ENCODE measurements at regions not wholly inside any gene's neighbourhood (a gene's known extent, or its start where the extent isn't known, plus 50 kb on each side); places are given as distances from the start of the nearest gene placed in this dataset.

DNA sequence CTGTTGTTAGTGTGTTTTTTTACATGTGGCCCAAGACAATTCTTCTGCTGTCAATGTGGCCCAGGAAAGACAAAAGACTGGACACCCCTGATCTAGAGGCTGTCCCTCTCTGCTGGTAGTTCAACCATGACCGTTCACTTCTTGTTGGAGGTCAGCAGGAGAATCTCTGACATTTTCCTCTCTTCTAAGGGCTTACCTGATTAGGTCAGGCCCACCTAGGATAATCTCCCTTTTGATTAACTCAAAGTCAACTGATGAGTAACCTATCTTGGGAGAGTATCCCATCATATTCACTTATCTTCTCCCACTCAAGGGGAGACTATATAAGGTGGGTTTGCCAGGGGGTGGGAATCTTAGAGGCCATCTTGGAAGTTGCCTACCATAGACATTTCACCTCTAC, 135.2 kb downstream of the BUB3 start:
- FAIRE-seq (no peak), DNase-seq (ENCODE audit: extremely low read depth in 1 of 4, low spot score in 3 of 4) (no peak), ATAC-seq (no peak)
- Histone ChIP-seq H3K79me2 (ENCODE audit: control insufficient read depth, insufficient read depth, low read length) (no peaks in the 10 kb centered on the region), H3K9me1 (ENCODE audit: control insufficient read depth, insufficient read depth, low read length) (no peaks in the 10 kb centered on the region), H2AFZ (ENCODE audit: low read depth, low read length) (no peak overlapping the region), H3K4me2 (ENCODE audit: insufficient read depth, low read length) (no peak overlapping the region), H3K27me3 (ENCODE audit: control insufficient read depth in 2 of 2, insufficient read depth in 2 of 2, low read length in 2 of 2) (no peaks in the 10 kb centered on the region; a peak in 1 of 5 replicates), H3K36me3 (ENCODE audit: control insufficient read depth, insufficient read depth, low read length) (no peaks in the 10 kb centered on the region), H3K9ac (ENCODE audit: insufficient read depth in 1 of 2, low read depth in 2 of 2, low read length in 2 of 2) (no peak overlapping the region), H3K27ac (ENCODE audit: extremely low read depth, low read depth, low read length) (no peak overlapping the region), H3K4me3 (no peak overlapping the region), H3K4me1 (replicated peaks in 1 of 2; ENCODE audit: control insufficient read depth in 2 of 2, insufficient read depth in 2 of 2, low read length in 2 of 2) (no peaks in the 10 kb centered on the region), H3K9me3 (replicated peaks; ENCODE audit: control insufficient read depth, insufficient read depth, low read depth, low read length) (no peaks in the 10 kb centered on the region), H4K20me1 (replicated peaks; ENCODE audit: control insufficient read depth, insufficient read depth, low read length) (no peaks in the 10 kb centered on the region)
- BruUV-seq (replicated peaks): no TSS peak
- in situ Hi-C loops (cut with MboI): no loop called here
- CTCF ChIA-PET (ENCODE audit: low intra/inter-chr PET ratio): no interaction called here
- POLR2A ChIA-PET: no interaction called here
- intact Hi-C loops (cut with micrococcal nuclease): no loop called here
- WGBS (ENCODE audit: insufficient coverage, low coverage, missing lambda C conversion rate): 0% methylated on average over 1 of the region's 1 CpG
- TF ChIP-seq ZNF134 (CRISPR knock-in tag; conservative IDR thresholded peaks at IDR 0.05): peak; percentile 77
- TF ChIP-seq, protein P1, sequence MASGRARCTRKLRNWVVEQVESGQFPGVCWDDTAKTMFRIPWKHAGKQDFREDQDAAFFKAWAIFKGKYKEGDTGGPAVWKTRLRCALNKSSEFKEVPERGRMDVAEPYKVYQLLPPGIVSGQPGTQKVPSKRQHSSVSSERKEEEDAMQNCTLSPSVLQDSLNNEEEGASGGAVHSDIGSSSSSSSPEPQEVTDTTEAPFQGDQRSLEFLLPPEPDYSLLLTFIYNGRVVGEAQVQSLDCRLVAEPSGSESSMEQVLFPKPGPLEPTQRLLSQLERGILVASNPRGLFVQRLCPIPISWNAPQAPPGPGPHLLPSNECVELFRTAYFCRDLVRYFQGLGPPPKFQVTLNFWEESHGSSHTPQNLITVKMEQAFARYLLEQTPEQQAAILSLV (tag; IDR thresholded peaks at IDR 0.05): no peak

DNA sequence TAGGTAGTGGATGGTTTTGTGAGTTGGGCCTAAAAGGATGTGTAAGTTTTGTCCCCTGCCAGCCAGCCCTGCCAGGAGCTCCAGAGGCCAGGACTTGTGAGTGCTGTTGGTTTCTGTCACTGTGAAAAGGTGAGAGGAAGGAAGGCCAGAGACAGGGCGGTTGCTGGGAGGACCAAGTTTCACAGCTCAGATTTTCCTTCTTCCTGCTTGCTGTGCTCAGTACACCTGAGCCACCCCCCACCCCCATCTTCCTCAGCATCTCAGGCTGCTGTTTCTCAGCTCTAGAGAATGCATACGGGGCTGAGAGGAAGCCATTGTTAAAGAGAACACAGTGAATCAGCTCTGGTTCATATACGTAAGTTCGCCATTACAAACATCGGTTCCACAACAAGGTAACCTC, 139.9 kb downstream of the BUB3 start:
- BruUV-seq (replicated peaks): no TSS peak
- CTCF ChIA-PET (ENCODE audit: low intra/inter-chr PET ratio): no interaction called here
- POLR2A ChIA-PET: interaction anchor here (0.6 kb wide), 2 partner anchors 28 to 207 kb away, joined by 3 to 4 read pairs; no protein-coding TSS in a partner anchor

More for the DNA sequence above, 139.9 kb downstream of the BUB3 start:
- DNase-seq (ENCODE audit: extremely low read depth in 1 of 4, low spot score in 3 of 4): no peak
- Histone ChIP-seq H4K20me1 (replicated peaks; ENCODE audit: control insufficient read depth, insufficient read depth, low read length) (no peaks in the 10 kb centered on the region), H3K27ac (ENCODE audit: extremely low read depth, low read depth, low read length) (no peak overlapping the region), H3K27me3 (ENCODE audit: control insufficient read depth in 2 of 2, insufficient read depth in 2 of 2, low read length in 2 of 2) (no peaks in the 10 kb centered on the region), H3K4me3 (no peak overlapping the region), H3K9ac (ENCODE audit: insufficient read depth in 1 of 2, low read depth in 2 of 2, low read length in 2 of 2) (no peak overlapping the region), H3K4me2 (ENCODE audit: insufficient read depth, low read length) (no peak overlapping the region), H3K4me1 (replicated peaks in 1 of 2; ENCODE audit: control insufficient read depth in 2 of 2, insufficient read depth in 2 of 2, low read length in 2 of 2) (no peaks in the 10 kb centered on the region), H2AFZ (ENCODE audit: low read depth, low read length) (no peak overlapping the region), H3K9me3 (replicated peaks; ENCODE audit: control insufficient read depth, insufficient read depth, low read depth, low read length) (no peaks in the 10 kb centered on the region), H3K9me1 (ENCODE audit: control insufficient read depth, insufficient read depth, low read length) (no peaks in the 10 kb centered on the region), H3K36me3 (ENCODE audit: control insufficient read depth, insufficient read depth, low read length) (no peaks in the 10 kb centered on the region), H3K79me2 (ENCODE audit: control insufficient read depth, insufficient read depth, low read length) (no peaks in the 10 kb centered on the region)
- TF ChIP-seq CCNT2 (IDR thresholded peaks at IDR 0.05; ENCODE audit: borderline replicate concordance, extremely low read depth, insufficient read length, low read depth, low read length): no peak
- TF ChIP-seq, protein P2, sequence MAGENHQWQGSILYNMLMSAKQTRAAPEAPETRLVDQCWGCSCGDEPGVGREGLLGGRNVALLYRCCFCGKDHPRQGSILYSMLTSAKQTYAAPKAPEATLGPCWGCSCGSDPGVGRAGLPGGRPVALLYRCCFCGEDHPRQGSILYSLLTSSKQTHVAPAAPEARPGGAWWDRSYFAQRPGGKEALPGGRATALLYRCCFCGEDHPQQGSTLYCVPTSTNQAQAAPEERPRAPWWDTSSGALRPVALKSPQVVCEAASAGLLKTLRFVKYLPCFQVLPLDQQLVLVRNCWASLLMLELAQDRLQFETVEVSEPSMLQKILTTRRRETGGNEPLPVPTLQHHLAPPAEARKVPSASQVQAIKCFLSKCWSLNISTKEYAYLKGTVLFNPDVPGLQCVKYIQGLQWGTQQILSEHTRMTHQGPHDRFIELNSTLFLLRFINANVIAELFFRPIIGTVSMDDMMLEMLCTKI (IDR thresholded peaks at IDR 0.05; ENCODE audit: partially characterized antibody): no peak
- no peak for TF ChIP-seq XRCC5 (IDR thresholded peaks at IDR 0.05; ENCODE audit: low read depth, low read length)
- TF ChIP-seq COPS2 (conservative IDR thresholded peaks at IDR 0.05): no peak
- TF ChIP-seq POLR2AphosphoS5 (IDR thresholded peaks at IDR 0.05; ENCODE audit: control insufficient read depth, insufficient read depth, low read depth, low read length): no peak
- TF ChIP-seq ZNF121 (CRISPR knock-in tag; conservative IDR thresholded peaks at IDR 0.05): no peak
- TF ChIP-seq MEF2A (IDR thresholded peaks at IDR 0.05; ENCODE audit: control insufficient read depth, low read depth, low read length): no peak
- TF ChIP-seq RBM14 (IDR thresholded peaks at IDR 0.05; ENCODE audit: borderline replicate concordance, insufficient read depth, low read depth, low read length): no peak
- no peak for TF ChIP-seq SAP30 (IDR thresholded peaks at IDR 0.05; ENCODE audit: borderline replicate concordance, insufficient read depth, low read depth, low read length, poor library complexity, severe bottlenecking)
- no peak for TF ChIP-seq PTBP1 (IDR thresholded peaks at IDR 0.05; ENCODE audit: low read depth, low read length)
- no peak for TF ChIP-seq ZNF134 (CRISPR knock-in tag; conservative IDR thresholded peaks at IDR 0.05)
- intact Hi-C loops (cut with micrococcal nuclease): no loop called here
- no peak for FAIRE-seq
- 3% methylated on average over 4 of the region's 5 CpGs for WGBS (ENCODE audit: insufficient coverage, low coverage, missing lambda C conversion rate)
- no peak for ATAC-seq
- in situ Hi-C loops (cut with MboI): no loop called here
